GM12864 (cell line): ENCODE measurements at regions not wholly inside any gene's neighbourhood (a gene's known extent, or its start where the extent isn't known, plus 50 kb on each side); places are given as distances from the start of the nearest gene placed in this dataset.

ENCODE experiments used
- DNase-seq: peaks from one replicate; pipeline ENCODE4 v3.0.0-alpha.2; 2011; ENCODE audit warnings: low read depth
- H3K4me3 ChIP-seq: 2 replicates; pipeline ENCODE4 v1.5.1; 2011; ENCODE audit warnings: mild to moderate bottlenecking, low read depth, low read length, control low read depth
- CTCF ChIP-seq: IDR thresholded peaks from 2 replicates; pipeline ENCODE4 v1.5.1; 2011; ENCODE audit warnings: low read depth, mild to moderate bottlenecking, moderate library complexity, low read length, control low read depth, inconsistent platforms; ENCODE audit errors: missing control alignments

- DNase-seq: no peak
- TF ChIP-seq CTCF: no peak
- H3K4me3 ChIP-seq: no peak overlapping the region
Measured at GRCh38 chr16:66273053-66273452, 93.4 kb upstream of the CDH5 start.

GRCh38 chr16:66272461-66272860, 94.0 kb upstream of the CDH5 start:
- no peak overlapping the region for H3K4me3 ChIP-seq
- DNase-seq: no peak
- no peak for TF ChIP-seq CTCF

GRCh38 chr16:66271074-66272060, 95.1 kb upstream of the CDH5 start:
- no peak for DNase-seq
- no peak for TF ChIP-seq CTCF
- H3K4me3 ChIP-seq: no peak overlapping the region

- DNase-seq: no peak
- H3K4me3 ChIP-seq: no peak overlapping the region
- peak; percentile 89 for TF ChIP-seq CTCF
Measured at GRCh38 chr16:66270333-66270927, 96.1 kb upstream of the CDH5 start.

- TF ChIP-seq CTCF: no peak
- H3K4me3 ChIP-seq: no peak overlapping the region
- DNase-seq: no peak
Measured at GRCh38 chr16:66269617-66270332, 96.7 kb upstream of the CDH5 start.

GRCh38 chr16:66267292-66268014, 99.0 kb upstream of the CDH5 start:
- no peak overlapping the region for H3K4me3 ChIP-seq
- TF ChIP-seq CTCF: no peak
- no peak for DNase-seq
